Calu3 (cell line): ENCODE measurements at regions not wholly inside any gene's neighbourhood (a gene's known extent, or its start where the extent isn't known, plus 50 kb on each side); places are given as distances from the start of the nearest gene placed in this dataset.

Experiments
- BruUV-seq: library from RNA; stranded (reverse); fragments of 400-500 nt; replicated peaks from 2 replicates; lab custom pipeline; 2021; lab: Mats Ljungman, UMichigan
- CTCF ChIA-PET: fragments of 300-600 bp; sonication (Branson Sonifier 250); formaldehyde crosslinking; loops from one replicate; lab custom pipeline; 2022; ENCODE audit warnings: antibody characterized with exemption; lab: Charles Lee
- DNase-seq: peaks from one replicate; pipeline ENCODE4 v3.0.0; 2022
- H3K27ac Mint-ChIP-seq: one replicate; pipeline ENCODE4 v1.8.0; 2022; ENCODE audit warnings: mixed read lengths; ENCODE audit not compliant: unreplicated experiment
- H3K27me3 Mint-ChIP-seq: one replicate; pipeline ENCODE4 v1.8.0; 2022; ENCODE audit warnings: mixed read lengths; ENCODE audit not compliant: unreplicated experiment
- H3K36me3 Mint-ChIP-seq: one replicate; pipeline ENCODE4 v1.8.0; 2022; ENCODE audit warnings: mild to moderate bottlenecking, moderate library complexity, mixed read lengths; ENCODE audit not compliant: insufficient read depth, unreplicated experiment
- H3K4me1 Mint-ChIP-seq: one replicate; pipeline ENCODE4 v1.8.0; 2022; ENCODE audit warnings: mild to moderate bottlenecking, low read depth, mixed read lengths; ENCODE audit not compliant: unreplicated experiment
- H3K4me3 Mint-ChIP-seq: one replicate; pipeline ENCODE4 v1.8.0; 2022; ENCODE audit warnings: mild to moderate bottlenecking, low read depth, moderate library complexity, mixed read lengths; ENCODE audit not compliant: unreplicated experiment
- H3K9me3 Mint-ChIP-seq: one replicate; pipeline ENCODE4 v1.8.0; 2022; ENCODE audit warnings: low read depth, mixed read lengths; ENCODE audit not compliant: unreplicated experiment
- CTCF ChIP-seq: fragments of 200-600 bp; IDR thresholded peaks from one replicate; pipeline ENCODE4 v1.8.0; 2022; ENCODE audit warnings: antibody characterized with exemption; ENCODE audit not compliant: unreplicated experiment
- intact Hi-C: fragments of 100-400 bp; cut with micrococcal nuclease; formaldehyde crosslinking; loops from one replicate; pipeline ENCODE4 v1.10.0; 2022; ENCODE audit not compliant: unreplicated experiment

DNA sequence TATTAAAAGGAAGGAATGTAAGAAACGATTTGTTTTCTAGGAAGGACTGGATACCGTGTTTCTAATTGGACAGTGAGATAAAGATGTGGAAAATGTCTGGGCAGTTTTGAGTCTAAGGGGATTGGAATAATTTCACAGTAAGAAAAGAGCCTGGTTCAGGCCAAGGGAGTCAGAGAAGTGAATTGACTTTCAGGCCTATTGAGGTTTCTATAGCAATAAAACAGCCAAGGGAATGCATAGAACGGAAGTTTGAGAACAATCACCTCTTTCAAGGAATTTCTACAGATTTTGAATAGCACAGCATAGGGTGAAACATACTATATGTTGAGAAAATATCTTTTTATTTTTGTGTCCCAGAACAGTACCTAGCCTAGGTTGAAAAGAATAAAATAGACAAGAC, 271.6 kb upstream of the TRPM3 start:
- no peak for TF ChIP-seq CTCF
- no TSS peak for BruUV-seq
- no peaks in the 10 kb centered on the region for H3K36me3 Mint-ChIP-seq
- H3K4me3 Mint-ChIP-seq, result no peak overlapping the region
- no peak for DNase-seq
- no peaks in the 10 kb centered on the region for H3K4me1 Mint-ChIP-seq
- H3K27me3 Mint-ChIP-seq, result peaks cover 40% of the 10 kb centered on the region
- H3K27ac Mint-ChIP-seq, result no peak overlapping the region
- intact Hi-C loops, result no loop called here
- H3K9me3 Mint-ChIP-seq, result no peaks in the 10 kb centered on the region
- CTCF ChIA-PET, result no interaction called here

DNA sequence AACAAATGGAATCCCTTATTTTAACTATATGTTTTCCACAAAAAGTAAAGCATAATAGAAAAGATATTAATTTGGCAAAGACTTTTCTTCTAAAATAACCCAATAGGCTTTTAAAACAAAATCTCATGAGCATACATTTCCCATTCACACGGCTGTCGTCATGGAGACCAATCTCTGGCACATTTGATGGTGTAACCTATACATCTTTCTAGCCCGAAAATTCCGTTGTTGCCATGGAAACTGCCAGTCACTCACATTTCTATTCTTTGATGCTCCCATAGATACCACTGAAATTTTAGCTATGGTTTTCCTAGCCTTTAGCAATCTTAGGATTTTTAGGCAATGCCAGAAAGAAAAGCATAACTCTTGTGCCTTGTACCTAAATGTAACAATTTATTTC, 262.9 kb upstream of the TRPM3 start:
- TF ChIP-seq CTCF, result no peak
- H3K36me3 Mint-ChIP-seq, result no peaks in the 10 kb centered on the region
- H3K4me1 Mint-ChIP-seq, result no peaks in the 10 kb centered on the region
- H3K27ac Mint-ChIP-seq, result no peak overlapping the region
- intact Hi-C loops, result no loop called here
- CTCF ChIA-PET, result no interaction called here
- no TSS peak for BruUV-seq
- H3K9me3 Mint-ChIP-seq, result no peaks in the 10 kb centered on the region
- H3K4me3 Mint-ChIP-seq, result no peak overlapping the region
- no peaks in the 10 kb centered on the region for H3K27me3 Mint-ChIP-seq
- DNase-seq, result no peak

GRCh38 chr9:71383308-71383940, 262.0 kb upstream of the TRPM3 start:
- Mint-ChIP-seq H3K27me3 (no peaks in the 10 kb centered on the region), H3K27ac (no peak overlapping the region), H3K4me3 (no peak overlapping the region), H3K9me3 (no peaks in the 10 kb centered on the region), H3K4me1 (no peaks in the 10 kb centered on the region), H3K36me3 (no peaks in the 10 kb centered on the region)
- no peak for DNase-seq
- intact Hi-C loops, result no loop called here
- BruUV-seq, result no TSS peak
- CTCF ChIA-PET, result interaction anchor here (0.5 kb wide), 1 partner anchor 20 kb away, joined by 3 read pairs; no protein-coding TSS in a partner anchor
- no peak for TF ChIP-seq CTCF

DNA sequence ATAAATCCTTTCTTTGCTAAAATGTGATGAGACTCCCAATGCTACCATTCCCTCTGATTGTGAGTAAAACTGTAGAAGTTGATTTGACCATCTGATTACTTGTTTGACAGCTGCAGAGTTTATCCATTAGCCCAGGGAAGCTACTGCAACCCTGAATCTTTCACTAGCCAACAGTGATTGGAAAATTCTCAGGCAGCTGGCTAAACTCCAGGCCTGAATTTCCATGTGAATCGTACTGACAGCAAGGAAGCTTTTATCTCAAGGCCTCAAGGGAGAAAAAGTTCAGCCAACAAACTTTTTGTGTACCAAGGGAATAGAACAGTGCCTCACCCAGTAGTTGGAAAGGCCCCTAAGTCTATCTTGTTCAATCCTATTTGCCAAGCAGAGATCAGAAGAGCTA, 246.7 kb upstream of the TRPM3 start:
- CTCF ChIA-PET, result no interaction called here
- H3K4me1 Mint-ChIP-seq, result no peaks in the 10 kb centered on the region
- H3K4me3 Mint-ChIP-seq, result no peak overlapping the region
- H3K27ac Mint-ChIP-seq, result no peak overlapping the region
- H3K36me3 Mint-ChIP-seq, result no peaks in the 10 kb centered on the region
- TF ChIP-seq CTCF, result no peak
- BruUV-seq, result no TSS peak
- intact Hi-C loops, result no loop called here
- H3K9me3 Mint-ChIP-seq, result peaks cover 2% of the 10 kb centered on the region
- peaks cover 9% of the 10 kb centered on the region for H3K27me3 Mint-ChIP-seq
- no peak for DNase-seq
